ENCODE measurements at regions not wholly inside any gene's neighbourhood (a gene's known extent, or its start where the extent isn't known, plus 50 kb on each side); places are given as distances from the start of the nearest gene placed in this dataset.
"Not testable (repeated sequence)": the region's sequence is repeated elsewhere in the genome, so short reads cannot be mapped to it uniquely, and the experiment has no call there.

GRCh38 chr5:69907941-69908340 lies 117.1 kb upstream of the SERF1B start:
- CTCF ChIA-PET, H3K4me1 Mint-ChIP-seq, H3K36me3 Mint-ChIP-seq, H3K4me3 Mint-ChIP-seq, H3K27ac Mint-ChIP-seq, H3K27me3 Mint-ChIP-seq, H3K9me3 Mint-ChIP-seq: not testable (repeated sequence)
- DNase-seq = peak; percentile 18

- H3K9me3 Mint-ChIP-seq, DNase-seq, H3K27ac Mint-ChIP-seq, H3K27me3 Mint-ChIP-seq, H3K36me3 Mint-ChIP-seq, H3K4me3 Mint-ChIP-seq, CTCF ChIA-PET, H3K4me1 Mint-ChIP-seq: not testable (repeated sequence)
Measured at GRCh38 chr5:69913771-69914170, 111.3 kb upstream of the SERF1B start.
